Lung (tissue), 11 donors: ENCODE measurements at regions not wholly inside any gene's neighbourhood (a gene's known extent, or its start where the extent isn't known, plus 50 kb on each side); places are given as distances from the start of the nearest gene placed in this dataset.

ENCODE experiments used
- ATAC-seq: fragments of 200-7000 bp; cut with Tn5 transposase; one replicate; pipeline ENCODE4 v1.9.1; 2020; ENCODE audit warnings: moderate number of reproducible peaks; ENCODE audit not compliant: insufficient read depth, low FRiP score
- DNase-seq, 3 donors: peaks; one replicate each; pipeline ENCODE4 v3.0.0-alpha.2; 2013 to 2017
- H3K27ac ChIP-seq, 2 donors: one replicate each; pipeline ENCODE4 v1.5.1; 2013; ENCODE audit warnings: mild to moderate bottlenecking in 2 of 2, moderate library complexity in 2 of 2, control low read depth in 1 of 2, inconsistent platforms in 1 of 2, low read depth in 1 of 2, low read length in 1 of 2
- H3K27me3 ChIP-seq, 3 donors: one replicate each; pipeline ENCODE4 v1.5.1; 2013; ENCODE audit warnings: low read length in 2 of 3; ENCODE audit not compliant: control insufficient read depth in 3 of 3, insufficient read depth in 3 of 3
- H3K36me3 ChIP-seq, 4 donors: one replicate each; pipeline ENCODE4 v1.5.1; 2013; ENCODE audit warnings: low read length in 4 of 4, mild to moderate bottlenecking in 1 of 4, moderate library complexity in 1 of 4; ENCODE audit not compliant: control insufficient read depth in 4 of 4, insufficient read depth in 4 of 4
- H3K4me1 ChIP-seq, 5 donors: one replicate each; pipeline ENCODE4 v1.5.1; 2013; ENCODE audit warnings: low read length in 5 of 5, mild to moderate bottlenecking in 2 of 5, moderate library complexity in 1 of 5; ENCODE audit not compliant: control insufficient read depth in 5 of 5, insufficient read depth in 5 of 5
- H3K4me3 ChIP-seq: one replicate; pipeline ENCODE4 v1.5.1; 2013; ENCODE audit warnings: mild to moderate bottlenecking, control low read depth, moderate library complexity
- H3K9ac ChIP-seq, 2 donors: one replicate each; pipeline ENCODE4 v1.5.1; 2013; ENCODE audit warnings: low read length in 2 of 2, control low read depth in 1 of 2; ENCODE audit not compliant: insufficient read depth in 1 of 2
- H3K9me3 ChIP-seq, 4 donors: one replicate each; pipeline ENCODE4 v1.5.1; 2013; ENCODE audit warnings: low read length in 3 of 4, mild to moderate bottlenecking in 1 of 4, moderate library complexity in 1 of 4; ENCODE audit not compliant: control insufficient read depth in 4 of 4, insufficient read depth in 3 of 4
- WGBS, 2 donors: extraction: QIAGEN DNeasy Blood & Tissue Kit; methylation state at CpG; one replicate each; pipeline ENCODE4 v1.1.7; 2013; 5-methylcytosine and 5-hydroxymethylcytosine counted together
- TF ChIP-seq, protein P1 (sequence below): IDR thresholded peaks from 2 replicates; pipeline ENCODE4 v1.5.1; 2012; ENCODE audit warnings: mild to moderate bottlenecking; ENCODE audit errors: control extremely low read depth, extremely low read depth
- donor health status: control.
- donor health status: control.
- donor health status: Bipolar disorder and iron deficiency.
- donor health status: healthy.
- donor health status: DM: yes; HTN: yes; CAD: no.

DNA sequence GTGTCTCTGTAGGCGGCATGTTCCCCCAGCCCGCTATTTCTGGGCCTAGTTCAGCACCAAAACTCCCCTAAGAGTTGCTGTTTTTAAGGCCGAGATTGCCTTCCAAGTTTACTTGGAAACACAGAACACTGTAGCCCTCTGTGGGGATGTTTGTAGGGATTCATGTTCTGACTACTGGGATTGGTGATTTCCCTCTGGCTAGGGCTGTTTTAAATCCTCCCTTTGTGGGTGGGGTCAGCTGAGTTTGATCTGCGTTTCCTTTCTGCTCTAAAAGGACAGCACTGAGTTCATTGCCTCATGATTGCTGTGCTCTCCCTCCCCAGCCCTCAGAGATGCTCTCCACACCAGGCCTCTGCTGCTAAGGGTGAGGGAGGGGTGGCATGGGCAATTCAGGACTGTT lies 640.6 kb upstream of the DPPA4 start:
- no peak for DNase-seq
- 77 to 83% methylated on average over 4 of the region's 4 CpGs for WGBS, 2 donors

DNA sequence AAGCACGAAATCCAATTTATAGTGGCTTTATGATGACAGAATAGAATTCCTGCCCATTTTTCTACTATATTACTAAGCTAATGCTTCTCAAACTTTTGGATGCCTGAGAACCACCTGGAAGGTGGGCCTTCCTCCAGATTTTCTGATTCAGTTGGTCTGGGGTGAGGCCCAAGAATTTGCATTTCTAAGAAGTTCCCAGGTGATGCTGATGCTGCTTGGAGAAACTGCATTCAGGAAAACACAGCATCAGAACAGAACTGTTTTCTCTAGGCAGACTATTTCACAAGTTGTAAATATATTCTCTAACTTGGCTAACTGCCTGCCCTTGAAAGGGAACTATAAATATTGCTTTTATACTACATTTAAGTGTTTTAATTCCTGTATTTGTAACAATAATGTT lies 644.9 kb upstream of the DPPA4 start:
- no peaks in the 10 kb centered on the region for H3K27me3 ChIP-seq
- H3K9me3 ChIP-seq, result no peaks in the 10 kb centered on the region
- H3K4me3 ChIP-seq, result no peak overlapping the region
- TF ChIP-seq, protein P1, sequence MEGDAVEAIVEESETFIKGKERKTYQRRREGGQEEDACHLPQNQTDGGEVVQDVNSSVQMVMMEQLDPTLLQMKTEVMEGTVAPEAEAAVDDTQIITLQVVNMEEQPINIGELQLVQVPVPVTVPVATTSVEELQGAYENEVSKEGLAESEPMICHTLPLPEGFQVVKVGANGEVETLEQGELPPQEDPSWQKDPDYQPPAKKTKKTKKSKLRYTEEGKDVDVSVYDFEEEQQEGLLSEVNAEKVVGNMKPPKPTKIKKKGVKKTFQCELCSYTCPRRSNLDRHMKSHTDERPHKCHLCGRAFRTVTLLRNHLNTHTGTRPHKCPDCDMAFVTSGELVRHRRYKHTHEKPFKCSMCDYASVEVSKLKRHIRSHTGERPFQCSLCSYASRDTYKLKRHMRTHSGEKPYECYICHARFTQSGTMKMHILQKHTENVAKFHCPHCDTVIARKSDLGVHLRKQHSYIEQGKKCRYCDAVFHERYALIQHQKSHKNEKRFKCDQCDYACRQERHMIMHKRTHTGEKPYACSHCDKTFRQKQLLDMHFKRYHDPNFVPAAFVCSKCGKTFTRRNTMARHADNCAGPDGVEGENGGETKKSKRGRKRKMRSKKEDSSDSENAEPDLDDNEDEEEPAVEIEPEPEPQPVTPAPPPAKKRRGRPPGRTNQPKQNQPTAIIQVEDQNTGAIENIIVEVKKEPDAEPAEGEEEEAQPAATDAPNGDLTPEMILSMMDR, result no peak
- H3K9ac ChIP-seq, result no peak overlapping the region
- H3K36me3 ChIP-seq, result no peaks in the 10 kb centered on the region
- WGBS, 2 donors, result 87 to 91% methylated on average over 1 of the region's 1 CpG
- ATAC-seq (no peak), DNase-seq (peak in 2 of 3 donors; percentile 48 to 71)
- no peak overlapping the region for H3K27ac ChIP-seq
- no peaks in the 10 kb centered on the region for H3K4me1 ChIP-seq

More for the DNA sequence above, 640.6 kb upstream of the DPPA4 start:
- no peaks in the 10 kb centered on the region for H3K9me3 ChIP-seq
- no peaks in the 10 kb centered on the region for H3K4me1 ChIP-seq
- TF ChIP-seq, protein P1, result no peak
- no peaks in the 10 kb centered on the region for H3K36me3 ChIP-seq
- H3K4me3 ChIP-seq, result no peak overlapping the region
- no peak overlapping the region for H3K9ac ChIP-seq
- no peaks in the 10 kb centered on the region for H3K27me3 ChIP-seq
- no peak overlapping the region for H3K27ac ChIP-seq
- no peak for ATAC-seq

DNA sequence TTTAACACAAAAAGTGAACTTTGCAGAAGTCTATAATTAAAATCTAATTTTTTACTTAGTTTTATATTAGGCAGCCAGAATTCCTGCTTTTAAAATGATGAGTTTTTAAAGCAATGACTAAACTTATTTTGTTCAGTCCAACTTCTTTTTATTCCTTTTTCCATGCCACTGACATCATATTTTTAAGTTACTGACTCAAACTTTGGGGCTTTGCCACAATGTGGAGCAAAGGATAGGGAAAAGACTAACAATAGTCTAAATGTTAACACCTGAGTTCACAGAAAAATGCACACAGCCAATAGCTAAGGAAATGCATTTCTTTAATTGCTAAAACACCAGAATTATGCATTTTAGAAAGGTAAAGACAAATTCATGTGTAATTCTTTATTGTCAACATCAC lies 647.6 kb upstream of the DPPA4 start:
- Histone ChIP-seq H3K4me1 (no peaks in the 10 kb centered on the region), H3K27ac (no peak overlapping the region), H3K36me3 (no peaks in the 10 kb centered on the region), H3K4me3 (no peak overlapping the region), H3K9me3 (no peaks in the 10 kb centered on the region), H3K9ac (no peak overlapping the region), H3K27me3 (no peaks in the 10 kb centered on the region)
- ATAC-seq, result no peak
- TF ChIP-seq, protein P1, result no peak
- DNase-seq, result no peak

- TF ChIP-seq, protein P1, result no peak
- H3K9me3 ChIP-seq, result no peaks in the 10 kb centered on the region
- no peaks in the 10 kb centered on the region for H3K36me3 ChIP-seq
- ATAC-seq (no peak), DNase-seq (no peak)
- H3K27me3 ChIP-seq, result no peaks in the 10 kb centered on the region
- no peak overlapping the region for H3K27ac ChIP-seq
- H3K9ac ChIP-seq, result no peak overlapping the region
- 88 to 91% methylated on average over 1 of the region's 1 CpG for WGBS, 2 donors
- no peak overlapping the region for H3K4me3 ChIP-seq
- H3K4me1 ChIP-seq, result no peaks in the 10 kb centered on the region
Observed at GRCh38 chr3:109985943-109986555, 648.7 kb upstream of the DPPA4 start.
